ENCODE measurements at regions not wholly inside any gene's neighbourhood (a gene's known extent, or its start where the extent isn't known, plus 50 kb on each side); places are given as distances from the start of the nearest gene placed in this dataset.

- no peaks in the 10 kb centered on the region for H3K27me3 ChIP-seq
- no peak overlapping the region for H3K4me3 ChIP-seq (replicated peaks in 1 of 3)
- H3K36me3 ChIP-seq, result no peaks in the 10 kb centered on the region
- H3K27ac ChIP-seq, result no peak overlapping the region
- intact Hi-C loops (cut with DNase I), result no loop called here
- 94% methylated on average over 5 of the region's 5 CpGs for WGBS, 2 donors
- no peaks in the 10 kb centered on the region for H3K4me1 ChIP-seq
- no peaks in the 10 kb centered on the region for H3K9me3 ChIP-seq
- TF ChIP-seq CTCF (IDR thresholded peaks at IDR 0.05) (no peak), POLR2A (IDR thresholded peaks at IDR 0.05) (no peak)
- no peak for DNase-seq
These were observed 1682.2 kb upstream of the TMEFF2 start for GRCh38 chr2:193876980-193877379.

DNA sequence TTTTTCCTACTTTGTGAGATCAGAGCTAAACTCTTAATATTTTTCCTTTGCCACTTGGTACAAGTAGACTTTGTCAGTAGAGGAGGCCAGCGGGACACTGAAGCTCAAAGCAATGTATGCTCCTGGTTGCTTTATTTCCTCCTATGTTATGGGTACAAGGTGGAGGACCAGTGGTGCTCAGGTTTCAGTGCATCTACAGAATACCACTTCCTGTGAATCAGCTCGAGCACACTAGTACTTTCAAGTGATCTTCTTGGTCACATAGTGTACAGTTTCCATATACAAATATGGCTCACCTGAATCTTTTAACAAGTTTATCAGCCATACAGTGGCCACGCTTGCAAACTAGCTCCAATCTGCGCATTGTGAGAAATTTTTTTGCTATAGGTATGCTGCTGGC lies 1674.8 kb upstream of the TMEFF2 start:
- no peak for TF ChIP-seq CTCF (IDR thresholded peaks at IDR 0.05)
- TF ChIP-seq POLR2A (IDR thresholded peaks at IDR 0.05), result no peak
- no peak for DNase-seq
- Histone ChIP-seq H3K4me3 (replicated peaks in 1 of 3) (no peak overlapping the region), H3K27ac (no peak overlapping the region), H3K9me3 (no peaks in the 10 kb centered on the region), H3K4me1 (no peaks in the 10 kb centered on the region), H3K27me3 (no peaks in the 10 kb centered on the region), H3K36me3 (no peaks in the 10 kb centered on the region)
- intact Hi-C loops (cut with DNase I), result no loop called here
- 36 to 38% methylated on average over 4 of the region's 4 CpGs for WGBS, 2 donors

DNA sequence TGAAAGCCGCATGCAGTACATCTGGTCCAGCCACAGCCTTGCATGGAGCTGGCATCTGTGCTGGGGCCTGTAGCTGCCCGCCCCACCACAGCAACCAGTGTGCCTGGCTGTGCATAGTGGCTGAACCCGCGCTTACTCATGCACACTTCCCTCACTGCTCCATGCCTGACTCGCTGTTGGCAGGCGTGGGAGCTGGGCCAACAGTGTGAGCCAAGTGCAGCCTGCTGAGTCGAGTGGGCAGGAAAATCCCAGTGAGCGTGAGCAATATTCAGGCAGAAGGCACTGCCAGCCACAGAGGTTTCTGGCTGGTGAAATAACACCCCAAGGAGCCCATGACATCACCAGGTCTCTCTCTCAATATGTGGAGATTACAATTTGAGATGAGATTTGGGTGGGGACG lies 1674.1 kb upstream of the TMEFF2 start:
- H3K9me3 ChIP-seq, result no peaks in the 10 kb centered on the region
- 67 to 68% methylated on average over 9 of the region's 9 CpGs for WGBS, 2 donors
- no peak for DNase-seq
- no peaks in the 10 kb centered on the region for H3K36me3 ChIP-seq
- no peak overlapping the region for H3K27ac ChIP-seq
- no peak for TF ChIP-seq POLR2A (IDR thresholded peaks at IDR 0.05)
- no peak for TF ChIP-seq CTCF (IDR thresholded peaks at IDR 0.05)
- no peak overlapping the region for H3K4me3 ChIP-seq (replicated peaks in 1 of 3)
- intact Hi-C loops (cut with DNase I), result no loop called here
- no peaks in the 10 kb centered on the region for H3K4me1 ChIP-seq
- no peaks in the 10 kb centered on the region for H3K27me3 ChIP-seq

DNA sequence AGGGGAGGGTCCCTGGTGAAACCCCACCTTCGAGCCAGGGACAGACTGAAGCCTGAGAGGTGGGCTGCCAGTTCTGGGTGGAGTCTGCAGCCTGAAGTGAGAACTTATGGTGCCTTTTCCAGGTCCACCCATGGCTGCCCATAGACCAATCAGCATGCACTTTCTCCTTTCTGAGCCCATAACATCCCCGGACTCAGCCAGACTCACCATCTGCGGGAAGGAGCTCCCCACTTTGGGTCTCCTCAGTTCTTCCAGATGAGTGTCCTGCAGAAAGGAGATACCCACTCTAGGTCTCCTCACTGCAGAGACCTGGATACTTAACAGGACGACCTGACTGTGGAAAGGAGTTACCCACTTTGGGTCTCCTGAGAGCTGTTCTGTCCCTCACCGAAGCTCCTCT lies 1673.4 kb upstream of the TMEFF2 start:
- no peak overlapping the region for H3K4me3 ChIP-seq (replicated peaks in 1 of 3)
- intact Hi-C loops (cut with DNase I), result no loop called here
- H3K4me1 ChIP-seq, result no peaks in the 10 kb centered on the region
- WGBS, 2 donors, result 81 to 92% methylated on average over 5 of the region's 5 CpGs
- H3K36me3 ChIP-seq, result no peaks in the 10 kb centered on the region
- DNase-seq, result no peak
- no peak for TF ChIP-seq CTCF (IDR thresholded peaks at IDR 0.05)
- TF ChIP-seq POLR2A (IDR thresholded peaks at IDR 0.05), result no peak
- no peak overlapping the region for H3K27ac ChIP-seq
- no peaks in the 10 kb centered on the region for H3K27me3 ChIP-seq
- no peaks in the 10 kb centered on the region for H3K9me3 ChIP-seq

GRCh38 chr2:193867454-193867853 lies 1672.7 kb upstream of the TMEFF2 start:
- H3K27me3 ChIP-seq, result no peaks in the 10 kb centered on the region
- H3K27ac ChIP-seq, result no peak overlapping the region
- DNase-seq, result no peak
- 91 to 95% methylated on average over 4 to 11 of the region's 11 CpGs for WGBS, 2 donors
- no peaks in the 10 kb centered on the region for H3K4me1 ChIP-seq
- H3K9me3 ChIP-seq, result no peaks in the 10 kb centered on the region
- TF ChIP-seq POLR2A (IDR thresholded peaks at IDR 0.05), result no peak
- no peak for TF ChIP-seq CTCF (IDR thresholded peaks at IDR 0.05)
- no peak overlapping the region for H3K4me3 ChIP-seq (replicated peaks in 1 of 3)
- intact Hi-C loops (cut with DNase I), result no loop called here
- H3K36me3 ChIP-seq, result no peaks in the 10 kb centered on the region
